C4-2B (cell line): ENCODE measurements at regions not wholly inside any gene's neighbourhood (a gene's known extent, or its start where the extent isn't known, plus 50 kb on each side); places are given as distances from the start of the nearest gene placed in this dataset.

Source experiments
- ZFX ChIP-seq: fragments of 450-650 bp; IDR thresholded peaks from 2 replicates; pipeline ENCODE4 v1.6.1; 2017
- TF ChIP-seq, protein P1 (sequence below): fragments of 450-650 bp; conservative IDR thresholded peaks from 2 replicates; pipeline ENCODE4 v1.5.1; 2017; ENCODE audit warnings: mild to moderate bottlenecking

DNA sequence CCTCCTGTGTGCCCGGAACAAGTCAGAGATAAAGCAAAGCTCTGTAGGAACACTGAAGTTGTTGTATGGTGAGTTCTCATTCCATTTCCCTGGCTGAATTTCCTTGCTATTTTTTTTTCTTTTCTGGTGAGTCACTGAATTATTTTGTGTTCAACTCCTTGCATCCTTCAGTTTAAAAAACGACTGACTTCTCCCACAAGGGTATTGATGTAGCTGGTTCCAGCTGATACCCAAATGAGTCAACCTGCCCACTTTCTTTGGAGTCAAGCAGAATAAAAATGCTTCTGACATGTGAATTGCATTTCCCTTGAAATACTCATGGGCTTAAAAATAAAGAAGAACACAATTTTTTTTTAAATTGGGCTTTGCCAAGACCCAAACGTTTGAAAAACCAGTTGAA lies 85.5 kb downstream of the SHOX start:
- TF ChIP-seq, protein P1, sequence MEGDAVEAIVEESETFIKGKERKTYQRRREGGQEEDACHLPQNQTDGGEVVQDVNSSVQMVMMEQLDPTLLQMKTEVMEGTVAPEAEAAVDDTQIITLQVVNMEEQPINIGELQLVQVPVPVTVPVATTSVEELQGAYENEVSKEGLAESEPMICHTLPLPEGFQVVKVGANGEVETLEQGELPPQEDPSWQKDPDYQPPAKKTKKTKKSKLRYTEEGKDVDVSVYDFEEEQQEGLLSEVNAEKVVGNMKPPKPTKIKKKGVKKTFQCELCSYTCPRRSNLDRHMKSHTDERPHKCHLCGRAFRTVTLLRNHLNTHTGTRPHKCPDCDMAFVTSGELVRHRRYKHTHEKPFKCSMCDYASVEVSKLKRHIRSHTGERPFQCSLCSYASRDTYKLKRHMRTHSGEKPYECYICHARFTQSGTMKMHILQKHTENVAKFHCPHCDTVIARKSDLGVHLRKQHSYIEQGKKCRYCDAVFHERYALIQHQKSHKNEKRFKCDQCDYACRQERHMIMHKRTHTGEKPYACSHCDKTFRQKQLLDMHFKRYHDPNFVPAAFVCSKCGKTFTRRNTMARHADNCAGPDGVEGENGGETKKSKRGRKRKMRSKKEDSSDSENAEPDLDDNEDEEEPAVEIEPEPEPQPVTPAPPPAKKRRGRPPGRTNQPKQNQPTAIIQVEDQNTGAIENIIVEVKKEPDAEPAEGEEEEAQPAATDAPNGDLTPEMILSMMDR, result no peak
- TF ChIP-seq ZFX, result no peak
